Esophagus muscularis mucosa (tissue), 3 donors: ENCODE measurements at regions not wholly inside any gene's neighbourhood (a gene's known extent, or its start where the extent isn't known, plus 50 kb on each side); places are given as distances from the start of the nearest gene placed in this dataset.

Experiments used
- POLR2A ChIP-seq: fragments of 450-650 bp; IDR thresholded peaks from one replicate; pipeline ENCODE4 v1.6.1; 2017; ENCODE audit warnings: antibody characterized with exemption, moderate library complexity, mild to moderate bottlenecking, low read depth
- POLR2AphosphoS5 ChIP-seq, 2 donors: sonication (generic); formaldehyde crosslinking; IDR thresholded peaks; one replicate each; pipeline ENCODE4 v1.6.1; 2017; ENCODE audit warnings: antibody characterized with exemption in 2 of 2
- TF ChIP-seq, protein P1 (sequence below), 3 experiments: fragments of 200-600 bp in 2 of 3; fragments of 450-650 bp in 1 of 3; sonication (generic) in 2 of 3; IDR thresholded peaks; one replicate each; pipeline ENCODE4 v1.5.1; 2017 to 2019; ENCODE audit warnings: antibody characterized with exemption in 3 of 3, mild to moderate bottlenecking in 2 of 3, moderate library complexity in 1 of 3

GRCh38 chr4:114378305-114378903, 220.2 kb upstream of the UGT8 start:
- TF ChIP-seq, protein P1, sequence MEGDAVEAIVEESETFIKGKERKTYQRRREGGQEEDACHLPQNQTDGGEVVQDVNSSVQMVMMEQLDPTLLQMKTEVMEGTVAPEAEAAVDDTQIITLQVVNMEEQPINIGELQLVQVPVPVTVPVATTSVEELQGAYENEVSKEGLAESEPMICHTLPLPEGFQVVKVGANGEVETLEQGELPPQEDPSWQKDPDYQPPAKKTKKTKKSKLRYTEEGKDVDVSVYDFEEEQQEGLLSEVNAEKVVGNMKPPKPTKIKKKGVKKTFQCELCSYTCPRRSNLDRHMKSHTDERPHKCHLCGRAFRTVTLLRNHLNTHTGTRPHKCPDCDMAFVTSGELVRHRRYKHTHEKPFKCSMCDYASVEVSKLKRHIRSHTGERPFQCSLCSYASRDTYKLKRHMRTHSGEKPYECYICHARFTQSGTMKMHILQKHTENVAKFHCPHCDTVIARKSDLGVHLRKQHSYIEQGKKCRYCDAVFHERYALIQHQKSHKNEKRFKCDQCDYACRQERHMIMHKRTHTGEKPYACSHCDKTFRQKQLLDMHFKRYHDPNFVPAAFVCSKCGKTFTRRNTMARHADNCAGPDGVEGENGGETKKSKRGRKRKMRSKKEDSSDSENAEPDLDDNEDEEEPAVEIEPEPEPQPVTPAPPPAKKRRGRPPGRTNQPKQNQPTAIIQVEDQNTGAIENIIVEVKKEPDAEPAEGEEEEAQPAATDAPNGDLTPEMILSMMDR (IDR thresholded peaks at IDR 0.05), result peak; percentile 52 to 63 (median 61)
- TF ChIP-seq POLR2AphosphoS5 (IDR thresholded peaks at IDR 0.05) (no peak), POLR2A (no peak)
